Upper lobe of left lung (tissue), 4 donors: ENCODE measurements at regions not wholly inside any gene's neighbourhood (a gene's known extent, or its start where the extent isn't known, plus 50 kb on each side); places are given as distances from the start of the nearest gene placed in this dataset.

Experiments
- EP300 ChIP-seq, 4 donors: sonication (generic); formaldehyde crosslinking; IDR thresholded peaks; one replicate each; pipeline ENCODE4 v1.5.1; 2017; ENCODE audit warnings: antibody characterized with exemption in 4 of 4, control low read depth in 2 of 4
- POLR2A ChIP-seq, 4 donors: fragments of 450-650 bp; IDR thresholded peaks; one replicate each; pipeline ENCODE4 v1.5.1; 2016 to 2017; ENCODE audit warnings: antibody characterized with exemption in 4 of 4, mild to moderate bottlenecking in 2 of 4
- POLR2AphosphoS5 ChIP-seq, 2 donors: sonication (generic); formaldehyde crosslinking; IDR thresholded peaks; one replicate each; pipeline ENCODE4 v1.5.1; 2017; ENCODE audit warnings: antibody characterized with exemption in 2 of 2
- TF ChIP-seq, protein P1 (sequence below), 6 experiments: fragments of 450-650 bp in 4 of 6; fragments of 200-600 bp in 2 of 6; sonication (generic) in 2 of 6; IDR thresholded peaks; one replicate each; pipeline ENCODE4 v1.5.1; 2016 to 2019; ENCODE audit warnings: antibody characterized with exemption in 6 of 6

- TF ChIP-seq, protein P1, sequence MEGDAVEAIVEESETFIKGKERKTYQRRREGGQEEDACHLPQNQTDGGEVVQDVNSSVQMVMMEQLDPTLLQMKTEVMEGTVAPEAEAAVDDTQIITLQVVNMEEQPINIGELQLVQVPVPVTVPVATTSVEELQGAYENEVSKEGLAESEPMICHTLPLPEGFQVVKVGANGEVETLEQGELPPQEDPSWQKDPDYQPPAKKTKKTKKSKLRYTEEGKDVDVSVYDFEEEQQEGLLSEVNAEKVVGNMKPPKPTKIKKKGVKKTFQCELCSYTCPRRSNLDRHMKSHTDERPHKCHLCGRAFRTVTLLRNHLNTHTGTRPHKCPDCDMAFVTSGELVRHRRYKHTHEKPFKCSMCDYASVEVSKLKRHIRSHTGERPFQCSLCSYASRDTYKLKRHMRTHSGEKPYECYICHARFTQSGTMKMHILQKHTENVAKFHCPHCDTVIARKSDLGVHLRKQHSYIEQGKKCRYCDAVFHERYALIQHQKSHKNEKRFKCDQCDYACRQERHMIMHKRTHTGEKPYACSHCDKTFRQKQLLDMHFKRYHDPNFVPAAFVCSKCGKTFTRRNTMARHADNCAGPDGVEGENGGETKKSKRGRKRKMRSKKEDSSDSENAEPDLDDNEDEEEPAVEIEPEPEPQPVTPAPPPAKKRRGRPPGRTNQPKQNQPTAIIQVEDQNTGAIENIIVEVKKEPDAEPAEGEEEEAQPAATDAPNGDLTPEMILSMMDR (IDR thresholded peaks at IDR 0.05) = no peak
- no peak for TF ChIP-seq POLR2A (IDR thresholded peaks at IDR 0.05)
- TF ChIP-seq POLR2AphosphoS5 (IDR thresholded peaks at IDR 0.05) = no peak
- TF ChIP-seq EP300 (IDR thresholded peaks at IDR 0.05) = no peak
These were observed 197.5 kb upstream of the COPS8 start for GRCh38 chr2:236887953-236888793.
